DND-41 (cell line): ENCODE measurements at regions not wholly inside any gene's neighbourhood (a gene's known extent, or its start where the extent isn't known, plus 50 kb on each side); places are given as distances from the start of the nearest gene placed in this dataset.

Source experiments
- CTCF ChIP-seq: IDR thresholded peaks from 2 replicates; pipeline ENCODE4 v1.5.1; 2012; ENCODE audit warnings: borderline replicate concordance, low read length, moderate library complexity, mild to moderate bottlenecking; ENCODE audit not compliant: poor library complexity, severe bottlenecking; ENCODE audit errors: extremely low read depth
- EZH2 ChIP-seq: IDR thresholded peaks from 3 replicates; pipeline ENCODE4 v1.6.1; 2012; ENCODE audit warnings: borderline replicate concordance, low read depth, mild to moderate bottlenecking, moderate library complexity, low read length, inconsistent platforms; ENCODE audit not compliant: severe bottlenecking

- TF ChIP-seq EZH2 (no peak), CTCF (no peak)
These were observed 543.2 kb upstream of the CCDC179 start for GRCh38 chr11:23403210-23404185.
